ENCODE measurements at regions not wholly inside any gene's neighbourhood (a gene's known extent, or its start where the extent isn't known, plus 50 kb on each side); places are given as distances from the start of the nearest gene placed in this dataset.

- DNase-seq: no peak
These were observed 171.3 kb downstream of the SNCA start for GRCh38 chr4:89665662-89666061.

- no peak for DNase-seq
These were observed 172.4 kb downstream of the SNCA start for GRCh38 chr4:89664521-89664920.

- no peak for DNase-seq
These were observed 175.6 kb downstream of the SNCA start for GRCh38 chr4:89661173-89661899.

- DNase-seq: no peak
These were observed 176.4 kb downstream of the SNCA start for GRCh38 chr4:89660444-89661172.

- no peak for DNase-seq
These were observed 178.3 kb downstream of the SNCA start for GRCh38 chr4:89658701-89659024.

GRCh38 chr4:89657931-89658700, 178.8 kb downstream of the SNCA start:
- DNase-seq: peak in 1 of 56 donors; percentile 49

- no peak for DNase-seq
These were observed 183.9 kb downstream of the SNCA start for GRCh38 chr4:89653012-89653411.

GRCh38 chr4:89645482-89645881, 191.5 kb downstream of the SNCA start:
- DNase-seq: no peak

GRCh38 chr4:89641367-89641687, 195.6 kb downstream of the SNCA start:
- no peak for DNase-seq

- DNase-seq: peak in 14 of 56 donors; percentile 0 to 33 (median 4)
These were observed 196.2 kb downstream of the SNCA start for GRCh38 chr4:89640620-89641366.

- no peak for DNase-seq
These were observed 197.6 kb downstream of the SNCA start for GRCh38 chr4:89639395-89639794.

GRCh38 chr4:89625599-89626293, 211.2 kb downstream of the SNCA start:
- no peak for DNase-seq

GRCh38 chr4:89619206-89619962, 217.6 kb downstream of the SNCA start:
- DNase-seq: no peak

- no peak for DNase-seq
These were observed 218.8 kb downstream of the SNCA start for GRCh38 chr4:89618151-89618550.

- DNase-seq: no peak
These were observed 219.6 kb downstream of the SNCA start for GRCh38 chr4:89617317-89617716.

GRCh38 chr4:89616382-89616781, 220.6 kb downstream of the SNCA start:
- DNase-seq: no peak

- no peak for DNase-seq
These were observed 221.9 kb downstream of the SNCA start for GRCh38 chr4:89615051-89615450.

- no peak for DNase-seq
These were observed 222.8 kb downstream of the SNCA start for GRCh38 chr4:89614155-89614554.

- no peak for DNase-seq
These were observed 226.7 kb downstream of the SNCA start for GRCh38 chr4:89610236-89610635.

GRCh38 chr4:89609756-89610155, 227.2 kb downstream of the SNCA start:
- DNase-seq: no peak
